K562 (cell line): ENCODE measurements at regions not wholly inside any gene's neighbourhood (a gene's known extent, or its start where the extent isn't known, plus 50 kb on each side); places are given as distances from the start of the nearest gene placed in this dataset.

Experiments
- ATAC-seq: fragments of 200-7000 bp; cut with Tn5 transposase; 3 replicates; pipeline ENCODE4 v1.9.1; 2020; ENCODE audit warnings: moderate library complexity
- BruUV-seq: library from RNA; stranded (reverse); fragments of 400-500 nt; replicated peaks from 2 replicates; lab custom pipeline; 2021; lab: Mats Ljungman, UMichigan
- CTCF ChIA-PET: fragments of 300-600 bp; formaldehyde crosslinking; extraction: SDS; loops from one replicate; lab custom pipeline; 2021; ENCODE audit warnings: low intra/inter-chr PET ratio; lab: Yijun Ruan, JAX
- POLR2A ChIA-PET: fragments of 300-600, 350-650 bp; sonication (Branson Sonifier 250); formaldehyde crosslinking; extraction: SDS; loops from one replicate; lab custom pipeline; 2021; ENCODE audit warnings: antibody characterized with exemption, inconsistent platforms; lab: Yijun Ruan, JAX
- DNase-seq, 4 experiments: peaks; one replicate each; pipeline versions ENCODE4 v3.0.0 to v3.0.0-alpha.2; 2011 to 2018; ENCODE audit warnings: low spot score in 3 of 4, mixed read lengths in 3 of 4; ENCODE audit errors: extremely low read depth in 1 of 4
- FAIRE-seq: peaks from 2 replicates; lab custom pipeline; 2011; peaks lifted over from hg19 to GRCh38; lab: Jason Lieb, UNC
- H2AFZ ChIP-seq: 2 replicates; pipeline ENCODE4 v1.6.0; 2011; ENCODE audit warnings: low read depth, low read length, control low read depth, inconsistent platforms
- H3K27ac ChIP-seq: fragments of 200-600 bp; 3 replicates; pipeline ENCODE4 v1.8.0; 2011; ENCODE audit warnings: low read depth, mild to moderate bottlenecking, control low read depth, inconsistent platforms, low read length, moderate library complexity, mixed read lengths; ENCODE audit errors: extremely low read depth
- H3K27me3 ChIP-seq, 2 experiments: fragments of 300-600 bp in 1 of 2; 2 replicates in 1 of 2; 3 replicates in 1 of 2; pipeline versions ENCODE4 v1.6.0 to v1.8.0; 2011; ENCODE audit warnings: inconsistent platforms in 2 of 2, low read length in 2 of 2, mild to moderate bottlenecking in 1 of 2, mixed read lengths in 1 of 2, moderate library complexity in 1 of 2; ENCODE audit not compliant: control insufficient read depth in 2 of 2, insufficient read depth in 2 of 2
- H3K36me3 ChIP-seq: fragments of 300-600 bp; 3 replicates; pipeline ENCODE4 v1.8.0; 2011; ENCODE audit warnings: mild to moderate bottlenecking, low read length, inconsistent platforms; ENCODE audit not compliant: control insufficient read depth, insufficient read depth
- H3K4me1 ChIP-seq, 2 experiments: fragments of 200-600 bp in 1 of 2; replicated peaks in 1 of 2; 2 replicates in 1 of 2; 3 replicates in 1 of 2; pipeline versions ENCODE4 v1.5.1 to v1.8.0; 2011; ENCODE audit warnings: inconsistent platforms in 2 of 2, low read length in 2 of 2, mild to moderate bottlenecking in 1 of 2, mixed read lengths in 1 of 2, moderate library complexity in 1 of 2; ENCODE audit not compliant: control insufficient read depth in 2 of 2, insufficient read depth in 2 of 2
- H3K4me2 ChIP-seq: 2 replicates; pipeline ENCODE4 v1.6.1; 2011; ENCODE audit warnings: low read length, control low read depth, inconsistent platforms, mixed read lengths; ENCODE audit not compliant: insufficient read depth
- H3K4me3 ChIP-seq: fragments of 200-600 bp; sonication (generic), shearing (Covaris generic); 2 replicates; pipeline ENCODE4 v1.5.1; 2016; ENCODE audit warnings: control low read depth, inconsistent platforms
- H3K79me2 ChIP-seq: fragments of 200-600 bp; 3 replicates; pipeline ENCODE4 v1.8.0; 2011; ENCODE audit warnings: low read length, inconsistent platforms; ENCODE audit not compliant: control insufficient read depth, insufficient read depth
- H3K9ac ChIP-seq, 2 experiments: 2 replicates each; pipeline versions ENCODE4 v1.6.0 to v1.6.1; 2011; ENCODE audit warnings: low read depth in 2 of 2, low read length in 2 of 2, control low read depth in 1 of 2, inconsistent platforms in 1 of 2, mild to moderate bottlenecking in 1 of 2, mixed read lengths in 1 of 2; ENCODE audit not compliant: insufficient read depth in 1 of 2
- H3K9me1 ChIP-seq: one replicate; pipeline ENCODE4 v1.6.0; 2011; ENCODE audit warnings: inconsistent platforms, mild to moderate bottlenecking, low read length, moderate library complexity; ENCODE audit not compliant: control insufficient read depth, insufficient read depth
- H3K9me3 ChIP-seq: replicated peaks from 2 replicates; pipeline ENCODE4 v1.5.1; 2011; ENCODE audit warnings: low read depth, low read length, inconsistent platforms; ENCODE audit not compliant: control insufficient read depth, insufficient read depth
- H4K20me1 ChIP-seq: replicated peaks from 2 replicates; pipeline ENCODE4 v1.6.1; 2011; ENCODE audit warnings: low read length, inconsistent platforms, mixed read lengths; ENCODE audit not compliant: control insufficient read depth, insufficient read depth
- AFF4 ChIP-seq: sonication (generic); formaldehyde crosslinking; IDR thresholded peaks from 2 replicates; pipeline ENCODE4 v1.8.0; 2023; ENCODE audit warnings: mild to moderate bottlenecking, missing genetic modification reagents
- ARID2 ChIP-seq: fragments of 450-650 bp; IDR thresholded peaks from 2 replicates; pipeline ENCODE4 v1.6.1; 2017; ENCODE audit warnings: antibody characterized with exemption, mild to moderate bottlenecking
- CBFA2T3 ChIP-seq: fragments of 450-650 bp; IDR thresholded peaks from 2 replicates; pipeline ENCODE4 v1.6.1; 2017
- HDAC1 ChIP-seq, 2 experiments: fragments of 450-650 bp; IDR thresholded peaks; 2 replicates each; pipeline ENCODE4 v1.6.1; 2016 to 2017; ENCODE audit warnings: inconsistent platforms in 1 of 2, mild to moderate bottlenecking in 1 of 2, moderate library complexity in 1 of 2
- JUN ChIP-seq, 2 experiments: sonication (generic) in 1 of 2; formaldehyde crosslinking in 1 of 2; IDR thresholded peaks; 2 replicates each; pipeline versions ENCODE4 v1.6.1 to v1.8.0; 2012 to 2022; ENCODE audit warnings: borderline replicate concordance in 2 of 2, mild to moderate bottlenecking in 2 of 2, improper control_type of control experiment in 1 of 2, low read depth in 1 of 2, low read length in 1 of 2, missing genetic modification reagents in 1 of 2
- NR2C1 ChIP-seq, 2 experiments: fragments of 450-650 bp; IDR thresholded peaks; 2 replicates each; pipeline ENCODE4 v1.6.1; 2017; ENCODE audit warnings: mild to moderate bottlenecking in 2 of 2, antibody characterized with exemption in 1 of 2, inconsistent platforms in 1 of 2, missing compliant biosample characterization in 1 of 2, missing genetic modification characterization in 1 of 2
- RNF2 ChIP-seq: sonication (generic); IDR thresholded peaks from 2 replicates; pipeline ENCODE4 v1.6.1; 2016
- SREBF2 ChIP-seq: sonication (generic); formaldehyde crosslinking; IDR thresholded peaks from 2 replicates; pipeline ENCODE4 v1.4.0; 2020; ENCODE audit warnings: mild to moderate bottlenecking, missing genetic modification reagents
- XRCC5 ChIP-seq: fragments of 200-400 bp; formaldehyde crosslinking; IDR thresholded peaks from 2 replicates; pipeline ENCODE4 v1.6.1; 2017; ENCODE audit warnings: low read depth, mild to moderate bottlenecking, low read length
- ZKSCAN1 ChIP-seq: fragments of 150-350 bp; IDR thresholded peaks from 2 replicates; pipeline ENCODE4 v1.6.1; 2016; ENCODE audit warnings: low read depth, low read length
- ZNF140 ChIP-seq: fragments of 250-450 bp; sonication (Bioruptor Pico); IDR thresholded peaks from 2 replicates; pipeline ENCODE4 v1.8.0; 2021; ENCODE audit warnings: moderate library complexity, mild to moderate bottlenecking, inconsistent platforms
- ZNF316 ChIP-seq: fragments of 450-650 bp; IDR thresholded peaks from 2 replicates; pipeline ENCODE4 v1.6.1; 2016
- ZNF57 ChIP-seq: fragments of 450-650 bp; formaldehyde crosslinking; IDR thresholded peaks from 2 replicates; pipeline ENCODE4 v1.4.0; 2020; ENCODE audit warnings: mild to moderate bottlenecking, moderate library complexity
- ZNF592 ChIP-seq: fragments of 450-650 bp; IDR thresholded peaks from 2 replicates; pipeline ENCODE4 v1.6.1; 2017; ENCODE audit warnings: antibody characterized with exemption, mild to moderate bottlenecking
- WGBS: fragments of 100-300 bp; shearing (Covaris generic); methylation state at CpG from one replicate; pipeline ENCODE4 v1.1.6; 2016; ENCODE audit warnings: low coverage, mixed read lengths; ENCODE audit not compliant: insufficient coverage; ENCODE audit errors: missing lambda C conversion rate; 5-methylcytosine and 5-hydroxymethylcytosine counted together
- in situ Hi-C: fragments of 300-500 bp; cut with MboI; formaldehyde crosslinking; loops from 4 replicates; pipeline ENCODE4 v1.15.0; 2018; ENCODE audit warnings: inconsistent platforms, mixed read lengths
- intact Hi-C: fragments of 100-400 bp; cut with micrococcal nuclease; formaldehyde crosslinking; loops from 2 replicates; pipeline ENCODE4 v1.14.2; 2022
- TF ChIP-seq, protein P1 (sequence below), 2 experiments: IDR thresholded peaks; 2 replicates each; pipeline ENCODE4 v1.6.1; 2011; ENCODE audit warnings: borderline replicate concordance in 1 of 2, control low read depth in 1 of 2, low read depth in 1 of 2, low read length in 1 of 2, mild to moderate bottlenecking in 1 of 2, mixed read lengths in 1 of 2, moderate library complexity in 1 of 2; ENCODE audit not compliant: insufficient read depth in 1 of 2, insufficient read length in 1 of 2, poor library complexity in 1 of 2, severe bottlenecking in 1 of 2; ENCODE audit errors: extremely low read depth in 1 of 2

GRCh38 chr2:21428754-21429153 is 305.0 kb downstream of the TDRD15 start:
- no peak for FAIRE-seq
- CTCF ChIA-PET: no interaction called here
- H3K9me1 ChIP-seq: no peaks in the 10 kb centered on the region
- TF ChIP-seq ZNF140 (CRISPR knock-in tag) (no peak), ZNF592 (no peak), JUN (IDR thresholded peaks at IDR 0.05; ENCODE audit: borderline replicate concordance, low read depth, low read length) (no peak), JUN (CRISPR knock-in tag; IDR thresholded peaks at IDR 0.05; ENCODE audit: borderline replicate concordance) (no peak), NR2C1 (IDR thresholded peaks at IDR 0.05) (no peak), NR2C1 (tag; IDR thresholded peaks at IDR 0.05) (no peak), ZNF316 (no peak), ARID2 (no peak), RNF2 (no peak), HDAC1 (IDR thresholded peaks at IDR 0.05) (no peak), ZNF57 (CRISPR knock-in tag) (no peak), XRCC5 (no peak), SREBF2 (no peak), CBFA2T3 (no peak), AFF4 (CRISPR knock-in tag) (no peak), ZKSCAN1 (no peak)
- TF ChIP-seq, protein P1, sequence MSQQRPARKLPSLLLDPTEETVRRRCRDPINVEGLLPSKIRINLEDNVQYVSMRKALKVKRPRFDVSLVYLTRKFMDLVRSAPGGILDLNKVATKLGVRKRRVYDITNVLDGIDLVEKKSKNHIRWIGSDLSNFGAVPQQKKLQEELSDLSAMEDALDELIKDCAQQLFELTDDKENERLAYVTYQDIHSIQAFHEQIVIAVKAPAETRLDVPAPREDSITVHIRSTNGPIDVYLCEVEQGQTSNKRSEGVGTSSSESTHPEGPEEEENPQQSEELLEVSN (IDR thresholded peaks at IDR 0.05; ENCODE audit: borderline replicate concordance in 1 of 2, extremely low read depth in 1 of 2, insufficient read depth in 1 of 2, insufficient read length in 1 of 2, low read depth in 1 of 2, low read length in 1 of 2, poor library complexity in 1 of 2, severe bottlenecking in 1 of 2): no peak

More at GRCh38 chr2:21428754-21429153, 305.0 kb downstream of the TDRD15 start:
- Histone ChIP-seq H3K4me3 (no peak overlapping the region), H3K4me1 (no peaks in the 10 kb centered on the region), H4K20me1 (no peaks in the 10 kb centered on the region), H3K4me2 (no peak overlapping the region), H3K36me3 (no peaks in the 10 kb centered on the region), H3K9ac (no peak overlapping the region), H3K79me2 (no peaks in the 10 kb centered on the region), H3K9me3 (no peaks in the 10 kb centered on the region), H3K27ac (no peak overlapping the region), H3K27me3 (no peaks in the 10 kb centered on the region), H2AFZ (no peak overlapping the region)
- POLR2A ChIA-PET: no interaction called here
- BruUV-seq: no TSS peak
- intact Hi-C loops: no loop called here
- in situ Hi-C loops: no loop called here
- ATAC-seq (no peak), DNase-seq (no peak)
- WGBS: 0% methylated on average over 1 of the region's 1 CpG
